ENCODE measurements at regions not wholly inside any gene's neighbourhood (a gene's known extent, or its start where the extent isn't known, plus 50 kb on each side); places are given as distances from the start of the nearest gene placed in this dataset.

DNA sequence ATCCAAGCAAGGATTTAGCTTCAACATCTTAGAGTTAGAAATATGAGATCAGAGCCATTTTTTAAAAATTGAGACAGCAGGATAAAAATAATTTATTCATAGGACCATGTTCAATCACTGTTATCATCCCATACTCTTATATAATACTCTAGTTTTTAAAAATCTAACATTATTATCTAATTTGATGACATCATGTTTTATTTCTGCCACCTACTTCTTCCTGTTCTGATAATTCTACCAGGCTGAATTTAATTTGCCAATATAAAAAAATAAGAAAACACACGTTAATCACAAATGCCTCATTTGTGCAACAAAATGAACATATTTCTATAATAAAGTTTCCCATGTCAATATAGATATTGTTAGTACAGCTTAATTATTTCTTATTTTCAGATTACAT lies 621.7 kb downstream of the KCNJ3 start:
- H3K4me3 Mint-ChIP-seq, result no peak overlapping the region
- ChIA-PET CTCF (no interaction called here), POLR2A (no interaction called here)
- H3K9me3 Mint-ChIP-seq, result no peaks in the 10 kb centered on the region
- TF ChIP-seq, protein P1, sequence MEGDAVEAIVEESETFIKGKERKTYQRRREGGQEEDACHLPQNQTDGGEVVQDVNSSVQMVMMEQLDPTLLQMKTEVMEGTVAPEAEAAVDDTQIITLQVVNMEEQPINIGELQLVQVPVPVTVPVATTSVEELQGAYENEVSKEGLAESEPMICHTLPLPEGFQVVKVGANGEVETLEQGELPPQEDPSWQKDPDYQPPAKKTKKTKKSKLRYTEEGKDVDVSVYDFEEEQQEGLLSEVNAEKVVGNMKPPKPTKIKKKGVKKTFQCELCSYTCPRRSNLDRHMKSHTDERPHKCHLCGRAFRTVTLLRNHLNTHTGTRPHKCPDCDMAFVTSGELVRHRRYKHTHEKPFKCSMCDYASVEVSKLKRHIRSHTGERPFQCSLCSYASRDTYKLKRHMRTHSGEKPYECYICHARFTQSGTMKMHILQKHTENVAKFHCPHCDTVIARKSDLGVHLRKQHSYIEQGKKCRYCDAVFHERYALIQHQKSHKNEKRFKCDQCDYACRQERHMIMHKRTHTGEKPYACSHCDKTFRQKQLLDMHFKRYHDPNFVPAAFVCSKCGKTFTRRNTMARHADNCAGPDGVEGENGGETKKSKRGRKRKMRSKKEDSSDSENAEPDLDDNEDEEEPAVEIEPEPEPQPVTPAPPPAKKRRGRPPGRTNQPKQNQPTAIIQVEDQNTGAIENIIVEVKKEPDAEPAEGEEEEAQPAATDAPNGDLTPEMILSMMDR (IDR thresholded peaks at IDR 0.05), result no peak
- H3K4me1 Mint-ChIP-seq, result no peaks in the 10 kb centered on the region
- H3K27ac Mint-ChIP-seq, result no peak overlapping the region
- ATAC-seq (ENCODE audit: low read depth) (no peak), DNase-seq (no peak)
- H3K36me3 Mint-ChIP-seq (ENCODE audit: low read depth), result no peaks in the 10 kb centered on the region
- intact Hi-C loops (cut with micrococcal nuclease), result no loop called here
- H3K27me3 Mint-ChIP-seq, result no peaks in the 10 kb centered on the region

DNA sequence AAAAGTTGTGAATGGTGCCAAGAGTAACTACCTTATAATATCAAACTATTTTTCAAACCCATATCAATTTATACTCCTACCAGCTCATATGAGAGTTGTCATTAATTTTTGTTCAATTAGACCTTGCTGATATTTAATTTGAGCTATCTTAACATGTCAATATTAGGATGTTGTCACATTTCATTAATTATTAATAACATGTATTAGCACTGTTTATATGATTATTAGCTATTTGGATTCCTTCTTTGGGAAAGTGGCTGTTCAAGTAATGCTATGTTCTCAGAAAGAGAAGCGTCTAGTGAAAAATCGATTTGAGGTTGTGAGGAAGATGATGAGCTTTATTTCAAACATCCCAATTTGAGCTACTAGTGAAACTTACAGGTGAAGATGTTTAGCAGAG lies 620.2 kb downstream of the KCNJ3 start:
- no peak for DNase-seq
- intact Hi-C loops (cut with micrococcal nuclease), result no loop called here
- Mint-ChIP-seq H3K4me1 (no peaks in the 10 kb centered on the region), H3K36me3 (ENCODE audit: low read depth) (no peaks in the 10 kb centered on the region), H3K4me3 (no peak overlapping the region), H3K27ac (no peak overlapping the region), H3K27me3 (no peaks in the 10 kb centered on the region), H3K9me3 (no peaks in the 10 kb centered on the region)
- TF ChIP-seq, protein P1 (IDR thresholded peaks at IDR 0.05), result no peak
- no peak for ATAC-seq (ENCODE audit: low read depth)
- ChIA-PET CTCF (no interaction called here), POLR2A (no interaction called here)

DNA sequence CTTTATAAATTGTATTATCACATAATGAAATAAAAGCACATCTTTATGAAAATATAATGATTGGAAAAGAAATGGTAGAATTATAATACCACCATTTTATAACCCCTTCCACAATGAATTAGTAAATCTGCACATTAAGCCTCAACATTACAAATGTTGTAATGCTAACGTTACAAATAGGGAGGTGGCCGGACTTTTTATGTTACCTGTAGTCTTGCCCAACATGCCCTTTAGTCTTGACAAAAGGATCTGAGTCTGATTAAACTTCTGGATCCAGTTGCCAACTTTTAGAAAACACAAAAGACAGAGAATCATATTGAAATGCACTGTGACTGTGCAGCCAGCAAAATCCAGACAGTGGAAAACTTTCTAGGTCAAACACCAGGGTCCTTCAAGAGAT lies 617.3 kb downstream of the KCNJ3 start:
- POLR2A ChIA-PET, result no interaction called here
- H3K27me3 Mint-ChIP-seq, result no peaks in the 10 kb centered on the region
- no peaks in the 10 kb centered on the region for H3K4me1 Mint-ChIP-seq
- H3K9me3 Mint-ChIP-seq, result no peaks in the 10 kb centered on the region
- DNase-seq, result no peak
- TF ChIP-seq, protein P1 (IDR thresholded peaks at IDR 0.05), result no peak
- H3K4me3 Mint-ChIP-seq, result no peak overlapping the region
- H3K27ac Mint-ChIP-seq, result no peak overlapping the region
- no peaks in the 10 kb centered on the region for H3K36me3 Mint-ChIP-seq (ENCODE audit: low read depth)
- CTCF ChIA-PET, result no interaction called here
- intact Hi-C loops (cut with micrococcal nuclease), result no loop called here
- ATAC-seq (ENCODE audit: low read depth), result no peak

DNA sequence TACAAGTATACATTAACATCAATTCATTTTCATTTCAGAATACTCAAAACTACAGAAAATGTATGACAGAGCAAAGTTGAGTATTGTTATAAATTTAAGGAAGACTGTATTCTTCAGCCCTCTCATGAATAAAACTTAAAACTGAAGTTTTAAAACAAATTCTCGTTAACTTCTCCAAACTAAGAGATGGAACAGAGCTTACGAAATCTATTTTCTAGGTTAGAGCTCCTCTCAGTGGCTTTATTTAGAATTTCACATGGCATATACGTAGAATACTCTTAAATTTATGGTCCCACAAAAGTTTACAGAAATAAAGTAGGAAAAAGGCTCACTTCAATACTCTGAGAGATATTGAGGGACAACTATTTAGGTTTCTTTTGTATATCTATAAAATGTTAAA lies 612.1 kb downstream of the KCNJ3 start:
- ChIA-PET CTCF (no interaction called here), POLR2A (no interaction called here)
- DNase-seq (no peak), ATAC-seq (ENCODE audit: low read depth) (no peak)
- no peak overlapping the region for H3K4me3 Mint-ChIP-seq
- H3K4me1 Mint-ChIP-seq, result no peaks in the 10 kb centered on the region
- H3K9me3 Mint-ChIP-seq, result no peaks in the 10 kb centered on the region
- intact Hi-C loops (cut with micrococcal nuclease), result no loop called here
- TF ChIP-seq, protein P1 (IDR thresholded peaks at IDR 0.05), result no peak
- no peaks in the 10 kb centered on the region for H3K27me3 Mint-ChIP-seq
- no peaks in the 10 kb centered on the region for H3K36me3 Mint-ChIP-seq (ENCODE audit: low read depth)
- no peak overlapping the region for H3K27ac Mint-ChIP-seq

DNA sequence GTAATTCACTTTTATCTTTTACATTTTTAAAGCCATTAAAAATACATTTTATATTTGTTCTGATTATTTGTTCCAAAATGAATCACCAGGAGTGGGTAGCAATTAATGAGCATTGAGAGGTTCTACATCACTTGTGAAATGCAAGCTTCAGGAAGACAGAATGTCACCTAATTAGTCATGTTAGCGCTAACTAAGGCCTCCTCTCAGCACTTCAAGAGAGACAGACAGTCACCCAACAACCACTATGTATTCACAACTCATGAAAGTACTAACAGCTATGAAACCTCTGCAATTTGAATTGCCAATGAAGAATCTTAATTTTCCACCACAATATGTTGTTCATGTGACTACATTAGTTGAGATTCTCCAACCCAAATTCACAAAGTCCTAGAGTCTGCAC lies 611.0 kb downstream of the KCNJ3 start:
- Mint-ChIP-seq H3K27ac (no peak overlapping the region), H3K4me3 (no peak overlapping the region), H3K4me1 (no peaks in the 10 kb centered on the region), H3K36me3 (ENCODE audit: low read depth) (no peaks in the 10 kb centered on the region), H3K9me3 (no peaks in the 10 kb centered on the region), H3K27me3 (no peaks in the 10 kb centered on the region)
- TF ChIP-seq, protein P1 (IDR thresholded peaks at IDR 0.05), result no peak
- POLR2A ChIA-PET, result no interaction called here
- CTCF ChIA-PET, result no interaction called here
- no peak for DNase-seq
- no peak for ATAC-seq (ENCODE audit: low read depth)
- intact Hi-C loops (cut with micrococcal nuclease), result no loop called here

Measured in activated B cell treated with CpG ODN at 0.5 μM for 24 hours (primary cell).